Spleen (tissue), 7 donors: ENCODE measurements at regions not wholly inside any gene's neighbourhood (a gene's known extent, or its start where the extent isn't known, plus 50 kb on each side); places are given as distances from the start of the nearest gene placed in this dataset.
"Not testable (repeated sequence)": the region's sequence is repeated elsewhere in the genome, so short reads cannot be mapped to it uniquely, and the experiment has no call there.

ENCODE experiments used
- POLR2A ChIP-seq, 3 donors: fragments of 450-650 bp; IDR thresholded peaks; one replicate each; pipeline ENCODE4 v1.5.1; 2017; ENCODE audit warnings: antibody characterized with exemption in 3 of 3, mild to moderate bottlenecking in 1 of 3
- POLR2AphosphoS5 ChIP-seq, 3 donors: sonication (generic); formaldehyde crosslinking; IDR thresholded peaks; one replicate each; pipeline ENCODE4 v1.5.1; 2017; ENCODE audit warnings: antibody characterized with exemption in 3 of 3
- TF ChIP-seq, protein P1 (sequence below), 11 experiments: fragments of 200-600 bp in 7 of 11; fragments of 450-650 bp in 4 of 11; sonication (generic) in 4 of 11; IDR thresholded peaks in 8 of 11; conservative IDR thresholded peaks in 3 of 11; 1 replicate in 7 of 11; 2 replicates in 4 of 11; pipeline versions ENCODE4 v1.4.0 to v1.8.0; 2016 to 2021; ENCODE audit warnings: antibody characterized with exemption in 11 of 11, inconsistent platforms in 4 of 11, mild to moderate bottlenecking in 1 of 11
- donor health status: DM: no; HTN: no; CAD: no; lungs with moderate emphysema.
- donor health status: DM: no; HTN: no; CAD: no.
- donor health status: DM: no; HTN: no; CAD: no.

DNA sequence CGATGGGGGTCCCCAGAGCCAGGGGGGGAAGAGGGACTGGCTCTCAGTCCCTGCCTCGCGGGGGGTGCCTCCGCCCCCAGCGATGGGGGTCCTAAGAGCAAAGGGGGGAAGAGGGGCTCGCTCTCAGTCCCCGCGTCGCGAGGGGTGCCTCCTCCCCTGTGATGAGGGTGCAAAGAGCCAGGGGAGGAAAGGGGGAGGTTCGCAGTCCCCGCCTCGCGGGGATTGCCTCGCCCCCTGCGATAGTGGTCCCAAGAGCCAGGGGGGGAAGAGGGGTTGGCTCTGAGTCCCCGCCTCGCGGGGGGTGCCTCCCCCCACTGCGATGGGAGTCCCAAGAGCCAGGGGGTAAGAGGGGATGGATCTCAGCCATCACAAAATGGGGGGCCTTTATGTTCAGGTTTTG, 168.5 kb downstream of the ATP6V0E2 start:
- TF ChIP-seq, protein P1, sequence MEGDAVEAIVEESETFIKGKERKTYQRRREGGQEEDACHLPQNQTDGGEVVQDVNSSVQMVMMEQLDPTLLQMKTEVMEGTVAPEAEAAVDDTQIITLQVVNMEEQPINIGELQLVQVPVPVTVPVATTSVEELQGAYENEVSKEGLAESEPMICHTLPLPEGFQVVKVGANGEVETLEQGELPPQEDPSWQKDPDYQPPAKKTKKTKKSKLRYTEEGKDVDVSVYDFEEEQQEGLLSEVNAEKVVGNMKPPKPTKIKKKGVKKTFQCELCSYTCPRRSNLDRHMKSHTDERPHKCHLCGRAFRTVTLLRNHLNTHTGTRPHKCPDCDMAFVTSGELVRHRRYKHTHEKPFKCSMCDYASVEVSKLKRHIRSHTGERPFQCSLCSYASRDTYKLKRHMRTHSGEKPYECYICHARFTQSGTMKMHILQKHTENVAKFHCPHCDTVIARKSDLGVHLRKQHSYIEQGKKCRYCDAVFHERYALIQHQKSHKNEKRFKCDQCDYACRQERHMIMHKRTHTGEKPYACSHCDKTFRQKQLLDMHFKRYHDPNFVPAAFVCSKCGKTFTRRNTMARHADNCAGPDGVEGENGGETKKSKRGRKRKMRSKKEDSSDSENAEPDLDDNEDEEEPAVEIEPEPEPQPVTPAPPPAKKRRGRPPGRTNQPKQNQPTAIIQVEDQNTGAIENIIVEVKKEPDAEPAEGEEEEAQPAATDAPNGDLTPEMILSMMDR (IDR thresholded peaks at IDR 0.05 in 8 of 11, conservative IDR thresholded peaks at IDR 0.05 in 3 of 11) = not testable (repeated sequence)
- not testable (repeated sequence) for TF ChIP-seq POLR2A, POLR2AphosphoS5 (IDR thresholded peaks at IDR 0.05)
